ENCODE measurements at regions not wholly inside any gene's neighbourhood (a gene's known extent, or its start where the extent isn't known, plus 50 kb on each side); places are given as distances from the start of the nearest gene placed in this dataset.
A peak's percentile ranks its signal among the peaks of the same experiment; 100 is the strongest.

- TF ChIP-seq CTCF (IDR thresholded peaks at IDR 0.05): no peak
- TF ChIP-seq ZFX (IDR thresholded peaks at IDR 0.05; ENCODE audit: borderline replicate concordance): no peak
- peak overlapping the region; percentile 89 for H3K27ac ChIP-seq
These were observed 75.5 kb upstream of the ELL2 start for GRCh38 chr5:96037128-96037527.

GRCh38 chr5:96036301-96036700 lies 74.7 kb upstream of the ELL2 start:
- TF ChIP-seq CTCF (IDR thresholded peaks at IDR 0.05) (no peak), ZFX (IDR thresholded peaks at IDR 0.05; ENCODE audit: borderline replicate concordance) (no peak)
- H3K27ac ChIP-seq: peak overlapping the region; percentile 89

- peak overlapping the region; percentile 89 for H3K27ac ChIP-seq
- no peak for TF ChIP-seq CTCF (IDR thresholded peaks at IDR 0.05)
- no peak for TF ChIP-seq ZFX (IDR thresholded peaks at IDR 0.05; ENCODE audit: borderline replicate concordance)
These were observed 74.1 kb upstream of the ELL2 start for GRCh38 chr5:96035796-96036195.

GRCh38 chr5:96033116-96033515 lies 71.5 kb upstream of the ELL2 start:
- H3K27ac ChIP-seq: no peak overlapping the region
- TF ChIP-seq ZFX (IDR thresholded peaks at IDR 0.05; ENCODE audit: borderline replicate concordance): no peak
- TF ChIP-seq CTCF (IDR thresholded peaks at IDR 0.05): no peak

- TF ChIP-seq ZFX (IDR thresholded peaks at IDR 0.05; ENCODE audit: borderline replicate concordance) (no peak), CTCF (IDR thresholded peaks at IDR 0.05) (no peak)
- 0 out of 2 replicates have a peak overlapping the region, but pooled peaks have one; percentile 29 for H3K27ac ChIP-seq
These were observed 70.2 kb upstream of the ELL2 start for GRCh38 chr5:96031811-96032261.

GRCh38 chr5:96031180-96031579 lies 69.5 kb upstream of the ELL2 start:
- TF ChIP-seq CTCF (IDR thresholded peaks at IDR 0.05) (no peak), ZFX (IDR thresholded peaks at IDR 0.05; ENCODE audit: borderline replicate concordance) (no peak)
- H3K27ac ChIP-seq: peak overlapping the region; percentile 29

- H3K27ac ChIP-seq: no peak overlapping the region
- TF ChIP-seq CTCF (IDR thresholded peaks at IDR 0.05) (no peak), ZFX (IDR thresholded peaks at IDR 0.05; ENCODE audit: borderline replicate concordance) (no peak)
These were observed 64.9 kb upstream of the ELL2 start for GRCh38 chr5:96026406-96027041.
